WTC11 (cell line): ENCODE measurements at regions not wholly inside any gene's neighbourhood (a gene's known extent, or its start where the extent isn't known, plus 50 kb on each side); places are given as distances from the start of the nearest gene placed in this dataset.

ENCODE experiments used
- ATAC-seq: fragments of 200-7000 bp; cut with Tn5 transposase; 2 replicates; pipeline ENCODE4 v1.10.0; 2021; ENCODE audit warnings: mild to moderate bottlenecking, moderate library complexity
- CTCF ChIA-PET: fragments of 300-600 bp; sonication (Branson Sonifier 250); formaldehyde crosslinking; loops from one replicate; lab custom pipeline; 2021; ENCODE audit warnings: antibody characterized with exemption; lab: Charles Lee
- POLR2A ChIA-PET: fragments of 350-600 bp; sonication (Branson Sonifier 250); formaldehyde crosslinking; loops from one replicate; lab custom pipeline; 2021; ENCODE audit warnings: antibody characterized with exemption; lab: Charles Lee
- DNase-seq: peaks from one replicate; pipeline ENCODE4 v3.0.0; 2021; ENCODE audit warnings: low spot score
- H3K27ac Mint-ChIP-seq: 2 replicates; pipeline ENCODE4 v1.8.0; 2021; ENCODE audit warnings: mixed read lengths
- H3K27me3 Mint-ChIP-seq: 2 replicates; pipeline ENCODE4 v1.8.0; 2021; ENCODE audit warnings: low read depth, mild to moderate bottlenecking, moderate library complexity, mixed read lengths
- H3K36me3 Mint-ChIP-seq: 2 replicates; pipeline ENCODE4 v1.8.0; 2021; ENCODE audit warnings: mixed read lengths
- H3K4me1 Mint-ChIP-seq: 2 replicates; pipeline ENCODE4 v1.8.0; 2022; ENCODE audit warnings: mixed read lengths
- H3K4me3 Mint-ChIP-seq: 2 replicates; pipeline ENCODE4 v1.8.0; 2021; ENCODE audit warnings: mild to moderate bottlenecking, moderate library complexity, mixed read lengths
- H3K9me3 Mint-ChIP-seq: 2 replicates; pipeline ENCODE4 v1.8.0; 2021; ENCODE audit warnings: mixed read lengths
- ATF1 ChIP-seq: sonication (generic); formaldehyde crosslinking; IDR thresholded peaks from 2 replicates; pipeline ENCODE4 v1.8.1; 2023; ENCODE audit warnings: mild to moderate bottlenecking, moderate library complexity, missing genetic modification reagents
- EMX1 ChIP-seq: fragments of 250-450 bp; sonication (Bioruptor Pico); IDR thresholded peaks from 2 replicates; pipeline ENCODE4 v1.8.0; 2021; ENCODE audit warnings: mild to moderate bottlenecking
- FOXJ3 ChIP-seq: sonication (generic); formaldehyde crosslinking; IDR thresholded peaks from 2 replicates; pipeline ENCODE4 v1.9.0; 2021; ENCODE audit warnings: missing genetic modification reagents, mild to moderate bottlenecking, borderline replicate concordance
- GRHL2 ChIP-seq: fragments of 250-450 bp; sonication (Bioruptor Pico); IDR thresholded peaks from 2 replicates; pipeline ENCODE4 v1.8.0; 2022; ENCODE audit warnings: mild to moderate bottlenecking, moderate library complexity; ENCODE audit not compliant: insufficient replicate concordance, severe bottlenecking
- IRF2 ChIP-seq: sonication (generic); formaldehyde crosslinking; IDR thresholded peaks from 2 replicates; pipeline ENCODE4 v1.8.0; 2022; ENCODE audit warnings: low read depth, missing genetic modification reagents, borderline replicate concordance
- RORB ChIP-seq: fragments of 250-450 bp; sonication (Bioruptor Pico); IDR thresholded peaks from 2 replicates; pipeline ENCODE4 v1.9.0; 2021; ENCODE audit warnings: mild to moderate bottlenecking
- SMAD4 ChIP-seq: sonication (generic); formaldehyde crosslinking; IDR thresholded peaks from 2 replicates; pipeline ENCODE4 v1.8.0; 2022; ENCODE audit warnings: mild to moderate bottlenecking, missing genetic modification reagents
- SOX15 ChIP-seq: fragments of 250-450 bp; sonication (Bioruptor Pico); IDR thresholded peaks from 2 replicates; pipeline ENCODE4 v1.9.0; 2021; ENCODE audit warnings: mild to moderate bottlenecking
- SP1 ChIP-seq: sonication (generic); formaldehyde crosslinking; conservative IDR thresholded peaks from 2 replicates; pipeline ENCODE4 v1.8.1; 2022; ENCODE audit warnings: missing genetic modification reagents
- TEAD4 ChIP-seq: sonication (generic); formaldehyde crosslinking; IDR thresholded peaks from 2 replicates; pipeline ENCODE4 v1.8.0; 2022; ENCODE audit warnings: mild to moderate bottlenecking, missing genetic modification reagents
- TP53 ChIP-seq: sonication (generic); formaldehyde crosslinking; IDR thresholded peaks from 2 replicates; pipeline ENCODE4 v1.8.1; 2023; ENCODE audit warnings: mild to moderate bottlenecking, missing genetic modification reagents
- ZNF317 ChIP-seq: sonication (generic); formaldehyde crosslinking; IDR thresholded peaks from 2 replicates; pipeline ENCODE4 v1.8.1; 2023; ENCODE audit warnings: low read depth, mild to moderate bottlenecking, moderate library complexity, missing genetic modification reagents, borderline replicate concordance
- ZNF396 ChIP-seq: fragments of 250-450 bp; sonication (Bioruptor Pico); IDR thresholded peaks from 2 replicates; pipeline ENCODE4 v1.8.0; 2021; ENCODE audit warnings: mild to moderate bottlenecking, moderate library complexity, borderline replicate concordance
- ZNF423 ChIP-seq: fragments of 250-450 bp; sonication (Bioruptor Pico); IDR thresholded peaks from 2 replicates; pipeline ENCODE4 v2.1.2; 2022; ENCODE audit warnings: mild to moderate bottlenecking, moderate library complexity
- TF ChIP-seq, protein P1 (sequence below): sonication (generic); formaldehyde crosslinking; conservative IDR thresholded peaks from 2 replicates; pipeline ENCODE4 v1.8.1; 2022; ENCODE audit warnings: mild to moderate bottlenecking, missing genetic modification reagents
- TF ChIP-seq, protein P2 (sequence below): sonication (generic); formaldehyde crosslinking; IDR thresholded peaks from 2 replicates; pipeline ENCODE4 v1.8.0; 2022; ENCODE audit warnings: mild to moderate bottlenecking, missing genetic modification reagents
- TF ChIP-seq, protein P3 (sequence below): fragments of 250-450 bp; sonication (Bioruptor Pico); conservative IDR thresholded peaks from 2 replicates; pipeline ENCODE4 v1.9.0; 2021; ENCODE audit warnings: mild to moderate bottlenecking
- TF ChIP-seq, protein P4 (sequence below): sonication (generic); formaldehyde crosslinking; IDR thresholded peaks from 2 replicates; pipeline ENCODE4 v1.8.0; 2022; ENCODE audit warnings: mild to moderate bottlenecking, missing genetic modification reagents
- TF ChIP-seq, protein P5 (sequence below): sonication (generic); formaldehyde crosslinking; IDR thresholded peaks from 2 replicates; pipeline ENCODE4 v1.8.1; 2023; ENCODE audit warnings: mild to moderate bottlenecking, moderate library complexity, missing genetic modification reagents
- TF ChIP-seq, protein P6 (sequence below): fragments of 250-450 bp; sonication (Bioruptor Pico); IDR thresholded peaks from 2 replicates; pipeline ENCODE4 v1.9.0; 2021; ENCODE audit warnings: mild to moderate bottlenecking

DNA sequence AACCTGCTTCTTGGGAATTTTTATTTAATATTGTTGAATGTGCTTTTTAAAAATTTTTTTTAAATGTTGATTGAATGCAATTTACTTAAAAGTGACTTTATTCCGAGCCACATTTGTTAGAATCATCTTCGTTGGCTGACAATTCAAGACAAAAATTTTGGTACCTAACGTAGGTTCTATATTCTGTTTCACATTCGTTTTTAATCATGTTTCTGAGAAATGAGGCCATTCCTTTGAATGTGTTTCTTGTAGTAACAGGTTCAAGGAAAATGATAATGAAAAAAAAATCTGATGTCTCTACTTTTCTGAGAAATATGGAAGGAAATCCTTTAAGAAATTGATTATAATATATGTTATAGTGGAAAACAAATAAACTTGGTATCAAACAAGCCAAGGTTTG, 92.3 kb upstream of the DCLK2 start (continued):
- no peak for TF ChIP-seq ZNF317 (CRISPR knock-in tag)

DNA sequence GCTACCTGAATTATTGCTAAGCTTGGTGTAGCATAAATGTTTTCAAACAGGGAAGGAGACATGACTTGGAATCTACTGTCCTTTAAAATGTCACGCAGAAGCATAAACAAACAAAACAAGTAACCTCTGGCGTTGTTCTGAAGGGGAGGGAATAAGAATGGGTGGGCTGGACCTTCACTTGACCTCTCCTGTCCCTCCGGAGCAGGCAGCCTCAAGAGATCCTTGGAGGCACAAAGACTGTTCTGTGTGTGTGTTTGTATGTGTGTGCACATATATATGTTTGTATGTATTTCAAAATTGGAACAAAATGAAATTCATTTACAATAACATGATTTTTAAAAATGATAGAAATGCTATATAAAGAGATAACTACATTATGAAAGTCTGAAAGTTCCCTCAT, 91.3 kb upstream of the DCLK2 start:
- TF ChIP-seq, protein P1, sequence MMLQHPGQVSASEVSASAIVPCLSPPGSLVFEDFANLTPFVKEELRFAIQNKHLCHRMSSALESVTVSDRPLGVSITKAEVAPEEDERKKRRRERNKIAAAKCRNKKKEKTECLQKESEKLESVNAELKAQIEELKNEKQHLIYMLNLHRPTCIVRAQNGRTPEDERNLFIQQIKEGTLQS = no peak
- TF ChIP-seq, protein P2, sequence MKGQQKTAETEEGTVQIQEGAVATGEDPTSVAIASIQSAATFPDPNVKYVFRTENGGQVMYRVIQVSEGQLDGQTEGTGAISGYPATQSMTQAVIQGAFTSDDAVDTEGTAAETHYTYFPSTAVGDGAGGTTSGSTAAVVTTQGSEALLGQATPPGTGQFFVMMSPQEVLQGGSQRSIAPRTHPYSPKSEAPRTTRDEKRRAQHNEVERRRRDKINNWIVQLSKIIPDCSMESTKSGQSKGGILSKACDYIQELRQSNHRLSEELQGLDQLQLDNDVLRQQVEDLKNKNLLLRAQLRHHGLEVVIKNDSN (CRISPR knock-in tag) = no peak
- TF ChIP-seq, protein P3, sequence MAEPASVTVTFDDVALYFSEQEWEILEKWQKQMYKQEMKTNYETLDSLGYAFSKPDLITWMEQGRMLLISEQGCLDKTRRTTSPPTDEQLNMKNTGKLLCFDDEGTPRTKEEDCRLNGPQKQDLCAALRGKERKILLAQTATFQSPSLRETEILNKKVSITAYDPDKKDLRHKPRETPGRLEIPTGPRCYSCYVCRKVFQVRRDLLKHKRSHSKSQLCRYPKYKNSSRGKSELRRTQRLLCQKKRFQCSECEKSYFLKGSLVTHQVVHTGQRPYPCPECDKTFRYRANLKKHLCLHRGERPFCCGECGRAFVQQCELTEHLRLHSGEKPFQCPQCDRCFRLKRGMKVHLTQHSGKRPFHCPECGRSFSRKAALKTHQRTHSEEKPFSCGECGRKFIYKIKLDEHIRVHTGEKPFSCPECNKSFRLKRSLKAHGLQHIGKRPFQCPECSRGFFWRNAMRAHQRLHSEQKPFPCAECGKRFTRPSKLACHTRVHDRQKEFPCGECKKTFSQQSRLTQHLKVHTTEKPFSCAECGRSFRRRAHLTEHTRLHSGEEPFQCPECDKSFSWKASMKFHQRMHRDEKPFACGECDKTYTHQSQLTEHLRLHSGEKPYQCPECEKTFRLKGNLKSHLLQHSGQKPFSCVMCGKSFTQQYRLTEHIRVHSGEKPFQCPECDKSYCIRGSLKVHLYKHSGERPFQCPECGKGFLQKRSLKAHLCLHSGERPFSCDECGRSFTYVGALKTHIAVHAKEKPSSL (CRISPR knock-in tag) = no peak
- TF ChIP-seq, protein P4, sequence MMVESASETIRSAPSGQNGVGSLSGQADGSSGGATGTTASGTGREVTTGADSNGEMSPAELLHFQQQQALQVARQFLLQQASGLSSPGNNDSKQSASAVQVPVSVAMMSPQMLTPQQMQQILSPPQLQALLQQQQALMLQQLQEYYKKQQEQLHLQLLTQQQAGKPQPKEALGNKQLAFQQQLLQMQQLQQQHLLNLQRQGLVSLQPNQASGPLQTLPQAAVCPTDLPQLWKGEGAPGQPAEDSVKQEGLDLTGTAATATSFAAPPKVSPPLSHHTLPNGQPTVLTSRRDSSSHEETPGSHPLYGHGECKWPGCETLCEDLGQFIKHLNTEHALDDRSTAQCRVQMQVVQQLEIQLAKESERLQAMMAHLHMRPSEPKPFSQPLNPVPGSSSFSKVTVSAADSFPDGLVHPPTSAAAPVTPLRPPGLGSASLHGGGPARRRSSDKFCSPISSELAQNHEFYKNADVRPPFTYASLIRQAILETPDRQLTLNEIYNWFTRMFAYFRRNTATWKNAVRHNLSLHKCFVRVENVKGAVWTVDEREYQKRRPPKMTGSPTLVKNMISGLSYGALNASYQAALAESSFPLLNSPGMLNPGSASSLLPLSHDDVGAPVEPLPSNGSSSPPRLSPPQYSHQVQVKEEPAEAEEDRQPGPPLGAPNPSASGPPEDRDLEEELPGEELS (CRISPR knock-in tag) = no peak
- TF ChIP-seq ZNF396 (CRISPR knock-in tag) (no peak), FOXJ3 (no peak), SP1 (no peak), TEAD4 (CRISPR knock-in tag) (no peak), ATF1 (CRISPR knock-in tag) (no peak), SOX15 (CRISPR knock-in tag) (no peak), GRHL2 (CRISPR knock-in tag) (no peak), SMAD4 (CRISPR knock-in tag) (no peak), RORB (CRISPR knock-in tag) (no peak)
- Mint-ChIP-seq H3K27me3 (no peaks in the 10 kb centered on the region; the same call in 1 of the 2 replicates), H3K4me3 (no peak overlapping the region), H3K4me1 (peaks cover 14% of the 10 kb centered on the region), H3K36me3 (no peaks in the 10 kb centered on the region), H3K9me3 (no peaks in the 10 kb centered on the region), H3K27ac (no peak overlapping the region)
- ATAC-seq = peak; percentile 53
- DNase-seq = no peak
- POLR2A ChIA-PET = no interaction called here
- CTCF ChIA-PET = no interaction called here

DNA sequence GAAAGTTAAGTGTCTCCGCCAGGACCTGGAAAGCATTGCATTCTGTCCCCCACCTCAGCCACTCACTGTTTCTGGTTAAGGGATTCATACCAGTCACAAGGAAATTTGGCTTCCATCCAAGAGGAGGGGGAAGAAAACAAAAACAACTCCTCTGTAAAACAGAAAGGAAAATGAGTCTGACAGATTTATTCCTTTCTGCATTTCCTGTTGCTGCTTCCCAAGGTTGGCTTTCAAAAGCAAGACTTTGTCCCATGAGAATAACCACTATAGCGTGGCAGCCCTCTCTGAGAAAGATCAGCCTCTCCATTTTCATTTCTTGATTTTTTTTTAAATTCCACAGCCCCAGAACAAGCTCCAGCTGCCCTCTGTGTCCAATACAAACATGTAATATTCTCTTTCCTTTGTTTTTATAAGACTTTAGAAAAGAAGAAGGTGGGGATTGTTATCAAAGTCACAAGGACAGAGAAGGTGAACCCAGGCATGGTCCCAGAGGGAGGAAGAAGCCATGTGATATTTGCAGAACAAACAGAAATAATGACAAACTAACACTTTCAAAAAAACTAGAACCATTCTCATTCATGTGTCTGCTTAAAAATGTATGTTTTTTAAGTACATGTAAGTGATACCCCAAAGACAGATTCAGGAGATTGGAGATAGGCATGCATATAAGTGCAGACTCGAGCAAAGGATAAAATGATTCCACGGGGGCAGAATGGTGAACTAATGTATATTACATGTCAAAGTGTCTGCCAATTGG, 90.7 kb upstream of the DCLK2 start:
- no peaks in the 10 kb centered on the region; the same call in 1 of the 2 replicates for H3K27me3 Mint-ChIP-seq
- ChIA-PET CTCF (no interaction called here), POLR2A (no interaction called here)
- no peak for DNase-seq
- H3K36me3 Mint-ChIP-seq = no peaks in the 10 kb centered on the region
- peak; percentile 60 for ATAC-seq
- peaks cover 14% of the 10 kb centered on the region for H3K4me1 Mint-ChIP-seq
- H3K27ac Mint-ChIP-seq = no peak overlapping the region
- no peak overlapping the region for H3K4me3 Mint-ChIP-seq
- H3K9me3 Mint-ChIP-seq = no peaks in the 10 kb centered on the region
- TF ChIP-seq TP53 (CRISPR knock-in tag) = no peak
- TF ChIP-seq, protein P5, sequence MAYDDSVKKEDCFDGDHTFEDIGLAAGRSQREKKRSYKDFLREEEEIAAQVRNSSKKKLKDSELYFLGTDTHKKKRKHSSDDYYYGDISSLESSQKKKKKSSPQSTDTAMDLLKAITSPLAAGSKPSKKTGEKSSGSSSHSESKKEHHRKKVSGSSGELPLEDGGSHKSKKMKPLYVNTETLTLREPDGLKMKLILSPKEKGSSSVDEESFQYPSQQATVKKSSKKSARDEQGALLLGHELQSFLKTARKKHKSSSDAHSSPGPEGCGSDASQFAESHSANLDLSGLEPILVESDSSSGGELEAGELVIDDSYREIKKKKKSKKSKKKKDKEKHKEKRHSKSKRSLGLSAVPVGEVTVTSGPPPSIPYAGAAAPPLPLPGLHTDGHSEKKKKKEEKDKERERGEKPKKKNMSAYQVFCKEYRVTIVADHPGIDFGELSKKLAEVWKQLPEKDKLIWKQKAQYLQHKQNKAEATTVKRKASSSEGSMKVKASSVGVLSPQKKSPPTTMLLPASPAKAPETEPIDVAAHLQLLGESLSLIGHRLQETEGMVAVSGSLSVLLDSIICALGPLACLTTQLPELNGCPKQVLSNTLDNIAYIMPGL (CRISPR knock-in tag) = no peak
- TF ChIP-seq, protein P6, sequence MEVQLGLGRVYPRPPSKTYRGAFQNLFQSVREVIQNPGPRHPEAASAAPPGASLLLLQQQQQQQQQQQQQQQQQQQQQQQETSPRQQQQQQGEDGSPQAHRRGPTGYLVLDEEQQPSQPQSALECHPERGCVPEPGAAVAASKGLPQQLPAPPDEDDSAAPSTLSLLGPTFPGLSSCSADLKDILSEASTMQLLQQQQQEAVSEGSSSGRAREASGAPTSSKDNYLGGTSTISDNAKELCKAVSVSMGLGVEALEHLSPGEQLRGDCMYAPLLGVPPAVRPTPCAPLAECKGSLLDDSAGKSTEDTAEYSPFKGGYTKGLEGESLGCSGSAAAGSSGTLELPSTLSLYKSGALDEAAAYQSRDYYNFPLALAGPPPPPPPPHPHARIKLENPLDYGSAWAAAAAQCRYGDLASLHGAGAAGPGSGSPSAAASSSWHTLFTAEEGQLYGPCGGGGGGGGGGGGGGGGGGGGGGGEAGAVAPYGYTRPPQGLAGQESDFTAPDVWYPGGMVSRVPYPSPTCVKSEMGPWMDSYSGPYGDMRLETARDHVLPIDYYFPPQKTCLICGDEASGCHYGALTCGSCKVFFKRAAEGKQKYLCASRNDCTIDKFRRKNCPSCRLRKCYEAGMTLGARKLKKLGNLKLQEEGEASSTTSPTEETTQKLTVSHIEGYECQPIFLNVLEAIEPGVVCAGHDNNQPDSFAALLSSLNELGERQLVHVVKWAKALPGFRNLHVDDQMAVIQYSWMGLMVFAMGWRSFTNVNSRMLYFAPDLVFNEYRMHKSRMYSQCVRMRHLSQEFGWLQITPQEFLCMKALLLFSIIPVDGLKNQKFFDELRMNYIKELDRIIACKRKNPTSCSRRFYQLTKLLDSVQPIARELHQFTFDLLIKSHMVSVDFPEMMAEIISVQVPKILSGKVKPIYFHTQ (CRISPR knock-in tag) = no peak
- TF ChIP-seq ZNF423 (CRISPR knock-in tag) = no peak
- TF ChIP-seq IRF2 (CRISPR knock-in tag) = no peak
- no peak for TF ChIP-seq EMX1 (CRISPR knock-in tag)
